ENCODE measurements at regions not wholly inside any gene's neighbourhood (a gene's known extent, or its start where the extent isn't known, plus 50 kb on each side); places are given as distances from the start of the nearest gene placed in this dataset.

DNA sequence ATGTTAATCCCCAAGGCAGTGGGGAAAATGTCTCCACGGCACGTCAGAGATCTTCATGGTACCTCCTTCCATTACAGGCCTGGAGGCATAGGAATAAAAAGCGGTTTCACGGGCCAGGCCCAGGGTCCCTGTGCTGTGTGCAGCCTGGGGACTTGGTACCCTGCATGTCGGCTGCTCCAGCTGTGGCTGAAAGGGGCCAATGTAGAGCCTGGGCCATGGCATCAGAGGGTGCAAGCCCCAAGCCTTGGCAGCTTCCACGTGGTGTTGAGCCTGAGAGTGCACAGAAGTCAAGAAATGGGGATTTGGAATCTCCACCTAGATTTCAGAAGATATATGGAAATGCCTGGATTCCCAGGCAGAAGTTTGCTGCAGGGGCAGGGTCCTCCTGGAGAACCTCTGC lies 508.9 kb upstream of the COX7C start:
- Histone ChIP-seq H3K4me3 (no peak overlapping the region), H3K9me2 (replicated peaks; ENCODE audit: insufficient read depth) (no peaks in the 10 kb centered on the region), H3K27me3 (no peaks in the 10 kb centered on the region), H3K4me2 (no peak overlapping the region), H3K9me3 (ENCODE audit: low read depth) (no peaks in the 10 kb centered on the region), H3K79me2 (no peaks in the 10 kb centered on the region), H3K36me3 (replicated peaks; ENCODE audit: insufficient read depth, low read depth) (no peaks in the 10 kb centered on the region), H3K4me1 (ENCODE audit: insufficient read depth) (no peaks in the 10 kb centered on the region), H2AFZ (no peak overlapping the region), H3K27ac (no peak overlapping the region), H4K20me1 (ENCODE audit: insufficient read depth, poor library complexity, severe bottlenecking) (no peaks in the 10 kb centered on the region)
- no peak for DNase-seq (ENCODE audit: low spot score)
- TF ChIP-seq EZH2phosphoT487 (IDR thresholded peaks at IDR 0.05; ENCODE audit: low read depth, severe bottlenecking, unreplicated experiment), result no peak
- TF ChIP-seq EZH2 (IDR thresholded peaks at IDR 0.05; ENCODE audit: borderline replicate concordance), result no peak
- TF ChIP-seq, protein P1, sequence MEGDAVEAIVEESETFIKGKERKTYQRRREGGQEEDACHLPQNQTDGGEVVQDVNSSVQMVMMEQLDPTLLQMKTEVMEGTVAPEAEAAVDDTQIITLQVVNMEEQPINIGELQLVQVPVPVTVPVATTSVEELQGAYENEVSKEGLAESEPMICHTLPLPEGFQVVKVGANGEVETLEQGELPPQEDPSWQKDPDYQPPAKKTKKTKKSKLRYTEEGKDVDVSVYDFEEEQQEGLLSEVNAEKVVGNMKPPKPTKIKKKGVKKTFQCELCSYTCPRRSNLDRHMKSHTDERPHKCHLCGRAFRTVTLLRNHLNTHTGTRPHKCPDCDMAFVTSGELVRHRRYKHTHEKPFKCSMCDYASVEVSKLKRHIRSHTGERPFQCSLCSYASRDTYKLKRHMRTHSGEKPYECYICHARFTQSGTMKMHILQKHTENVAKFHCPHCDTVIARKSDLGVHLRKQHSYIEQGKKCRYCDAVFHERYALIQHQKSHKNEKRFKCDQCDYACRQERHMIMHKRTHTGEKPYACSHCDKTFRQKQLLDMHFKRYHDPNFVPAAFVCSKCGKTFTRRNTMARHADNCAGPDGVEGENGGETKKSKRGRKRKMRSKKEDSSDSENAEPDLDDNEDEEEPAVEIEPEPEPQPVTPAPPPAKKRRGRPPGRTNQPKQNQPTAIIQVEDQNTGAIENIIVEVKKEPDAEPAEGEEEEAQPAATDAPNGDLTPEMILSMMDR (IDR thresholded peaks at IDR 0.05; ENCODE audit: poor library complexity), result no peak
- whole genome bisulfite sequencing (ENCODE audit: low lambda C conversion rate, missing lambda C conversion rate), result 86% methylated on average over 6 of the region's 6 CpGs

DNA sequence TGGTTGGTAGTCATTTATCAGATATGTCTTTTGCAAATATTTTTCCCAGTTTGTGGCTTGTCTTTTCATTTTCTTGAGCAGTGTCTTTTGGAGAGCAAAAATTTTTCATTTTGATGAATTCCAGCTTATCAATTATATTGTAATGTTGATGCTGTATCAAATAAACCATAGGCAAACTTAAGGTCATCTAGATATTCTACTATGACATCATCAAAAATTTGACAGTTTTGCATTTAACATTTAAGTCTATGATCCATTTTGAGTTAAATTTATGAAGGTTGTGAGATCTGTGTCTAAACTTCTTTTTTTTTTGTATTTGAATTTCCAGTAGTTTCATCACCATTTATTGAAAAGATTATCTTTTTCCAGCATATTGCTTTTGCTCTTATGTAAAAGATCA lies 505.5 kb upstream of the COX7C start:
- DNase-seq (ENCODE audit: low spot score), result no peak
- H3K27me3 ChIP-seq, result no peaks in the 10 kb centered on the region
- H3K4me3 ChIP-seq, result no peak overlapping the region
- no peaks in the 10 kb centered on the region for H4K20me1 ChIP-seq (ENCODE audit: insufficient read depth, poor library complexity, severe bottlenecking)
- no peaks in the 10 kb centered on the region for H3K9me2 ChIP-seq (replicated peaks; ENCODE audit: insufficient read depth)
- no peaks in the 10 kb centered on the region for H3K9me3 ChIP-seq (ENCODE audit: low read depth)
- no peaks in the 10 kb centered on the region for H3K4me1 ChIP-seq (ENCODE audit: insufficient read depth)
- H3K27ac ChIP-seq, result no peak overlapping the region
- H3K36me3 ChIP-seq (replicated peaks; ENCODE audit: insufficient read depth, low read depth), result no peaks in the 10 kb centered on the region
- no peak overlapping the region for H3K4me2 ChIP-seq
- no peak overlapping the region for H2AFZ ChIP-seq
- TF ChIP-seq EZH2phosphoT487 (IDR thresholded peaks at IDR 0.05; ENCODE audit: low read depth, severe bottlenecking, unreplicated experiment) (no peak), EZH2 (IDR thresholded peaks at IDR 0.05; ENCODE audit: borderline replicate concordance) (no peak)
- TF ChIP-seq, protein P1 (IDR thresholded peaks at IDR 0.05; ENCODE audit: poor library complexity), result no peak
- no peaks in the 10 kb centered on the region for H3K79me2 ChIP-seq

- no peaks in the 10 kb centered on the region for H3K9me3 ChIP-seq (ENCODE audit: low read depth)
- H3K4me1 ChIP-seq (ENCODE audit: insufficient read depth), result no peaks in the 10 kb centered on the region
- H3K79me2 ChIP-seq, result no peaks in the 10 kb centered on the region
- H3K27me3 ChIP-seq, result no peaks in the 10 kb centered on the region
- 87% methylated on average over 1 of the region's 1 CpG for WGBS (ENCODE audit: low lambda C conversion rate, missing lambda C conversion rate)
- DNase-seq (ENCODE audit: low spot score), result no peak
- TF ChIP-seq, protein P1 (IDR thresholded peaks at IDR 0.05; ENCODE audit: poor library complexity), result no peak
- no peak for TF ChIP-seq EZH2 (IDR thresholded peaks at IDR 0.05; ENCODE audit: borderline replicate concordance)
- TF ChIP-seq EZH2phosphoT487 (IDR thresholded peaks at IDR 0.05; ENCODE audit: low read depth, severe bottlenecking, unreplicated experiment), result no peak
- no peaks in the 10 kb centered on the region for H3K36me3 ChIP-seq (replicated peaks; ENCODE audit: insufficient read depth, low read depth)
- no peak overlapping the region for H3K4me2 ChIP-seq
- H3K4me3 ChIP-seq, result no peak overlapping the region
- no peaks in the 10 kb centered on the region for H4K20me1 ChIP-seq (ENCODE audit: insufficient read depth, poor library complexity, severe bottlenecking)
- no peak overlapping the region for H2AFZ ChIP-seq
- H3K9me2 ChIP-seq (replicated peaks; ENCODE audit: insufficient read depth), result no peaks in the 10 kb centered on the region
- H3K27ac ChIP-seq, result no peak overlapping the region
Observed at GRCh38 chr5:86115164-86115563, 502.6 kb upstream of the COX7C start.

DNA sequence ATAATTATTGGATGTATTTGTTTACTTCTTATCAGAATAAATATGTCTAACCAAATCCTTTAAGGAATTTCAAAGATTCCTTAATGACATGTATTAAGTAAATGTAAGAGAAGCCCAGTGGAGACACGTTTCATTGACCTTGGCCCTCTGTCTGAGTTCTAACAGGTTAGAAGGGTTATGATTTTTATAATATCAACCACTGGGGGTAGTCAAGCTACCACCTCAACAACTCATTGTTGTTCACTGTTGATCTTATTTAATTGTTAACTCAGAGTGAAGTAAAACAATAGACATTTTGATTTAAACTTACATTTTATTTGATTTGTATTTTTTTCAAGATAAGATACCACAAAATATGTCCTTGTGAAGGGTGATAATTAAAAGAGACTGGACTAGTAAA lies 499.2 kb upstream of the COX7C start:
- WGBS (ENCODE audit: low lambda C conversion rate, missing lambda C conversion rate), result 59% methylated on average over 1 of the region's 1 CpG
- TF ChIP-seq, protein P1 (IDR thresholded peaks at IDR 0.05; ENCODE audit: poor library complexity), result no peak
- TF ChIP-seq EZH2phosphoT487 (IDR thresholded peaks at IDR 0.05; ENCODE audit: low read depth, severe bottlenecking, unreplicated experiment) (no peak), EZH2 (IDR thresholded peaks at IDR 0.05; ENCODE audit: borderline replicate concordance) (no peak)
- no peaks in the 10 kb centered on the region for H3K79me2 ChIP-seq
- H2AFZ ChIP-seq, result no peak overlapping the region
- no peaks in the 10 kb centered on the region for H3K4me1 ChIP-seq (ENCODE audit: insufficient read depth)
- H3K27ac ChIP-seq, result no peak overlapping the region
- H3K9me2 ChIP-seq (replicated peaks; ENCODE audit: insufficient read depth), result no peaks in the 10 kb centered on the region
- no peak overlapping the region for H3K4me2 ChIP-seq
- H3K4me3 ChIP-seq, result no peak overlapping the region
- H3K36me3 ChIP-seq (replicated peaks; ENCODE audit: insufficient read depth, low read depth), result no peaks in the 10 kb centered on the region
- no peaks in the 10 kb centered on the region for H3K9me3 ChIP-seq (ENCODE audit: low read depth)
- no peak for DNase-seq (ENCODE audit: low spot score)
- no peaks in the 10 kb centered on the region for H4K20me1 ChIP-seq (ENCODE audit: insufficient read depth, poor library complexity, severe bottlenecking)
- H3K27me3 ChIP-seq, result no peaks in the 10 kb centered on the region
